Erythroblast (primary cell): ENCODE measurements at regions not wholly inside any gene's neighbourhood (a gene's known extent, or its start where the extent isn't known, plus 50 kb on each side); places are given as distances from the start of the nearest gene placed in this dataset.

ENCODE experiments used
- DNase-seq, 2 experiments: peaks; one replicate each; lab custom pipeline; 2025; lab: John Stamatoyannopoulos, UW
- GATA1 ChIP-seq: IDR thresholded peaks from 2 replicates; pipeline ENCODE4 v1.6.1; 2011; ENCODE audit warnings: low read depth, mild to moderate bottlenecking, control low read depth, low read length, moderate library complexity
- POLR2A ChIP-seq: IDR thresholded peaks from 2 replicates; pipeline ENCODE4 v1.6.1; 2011; ENCODE audit warnings: mild to moderate bottlenecking, low read length

GRCh38 chr18:38312532-38312931 is 746.9 kb upstream of the CELF4 start:
- TF ChIP-seq POLR2A (no peak), GATA1 (no peak)

DNA sequence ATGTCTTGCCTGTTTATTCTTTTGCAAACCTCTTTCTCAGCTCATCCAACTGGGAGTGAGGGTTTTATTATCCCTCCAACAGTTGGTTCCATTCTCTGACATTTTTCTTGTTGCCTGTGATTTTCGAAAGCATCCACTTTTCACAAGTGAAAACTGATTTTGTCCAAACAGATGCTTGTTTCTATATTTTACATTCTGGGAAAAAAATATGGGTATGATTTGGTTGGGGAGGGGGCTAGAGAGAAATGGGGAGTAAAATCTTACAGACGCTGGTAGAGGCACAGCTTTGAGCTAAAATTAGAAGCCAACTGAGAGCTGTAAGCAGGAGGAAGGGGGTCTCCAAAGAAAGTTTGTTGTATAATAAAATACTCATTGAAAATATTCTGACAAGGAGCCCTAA is 745.3 kb upstream of the CELF4 start:
- no peak for DNase-seq
- TF ChIP-seq POLR2A = no peak
- TF ChIP-seq GATA1 = no peak

More at GRCh38 chr18:38312532-38312931, 746.9 kb upstream of the CELF4 start:
- DNase-seq = no peak

DNA sequence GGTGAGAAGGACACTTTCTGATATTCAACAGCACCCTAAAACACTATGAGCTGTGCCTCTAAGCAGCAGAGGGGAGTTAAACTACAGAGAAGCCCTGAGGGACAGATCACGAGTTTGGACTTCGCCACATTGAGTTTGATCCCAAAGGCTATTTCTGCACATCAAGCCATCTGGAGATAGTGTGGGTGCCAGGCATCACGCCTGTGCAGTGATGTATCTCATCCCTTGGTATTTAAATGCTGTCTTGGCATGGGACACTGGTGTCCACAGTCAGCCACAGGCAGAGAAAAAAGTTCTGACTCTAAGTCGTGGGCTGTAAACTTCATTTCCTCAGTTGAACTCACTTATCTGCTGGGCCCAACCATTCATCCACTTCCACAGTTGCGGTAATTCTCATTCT is 742.3 kb upstream of the CELF4 start:
- TF ChIP-seq GATA1 (no peak), POLR2A (no peak)
- no peak for DNase-seq

DNA sequence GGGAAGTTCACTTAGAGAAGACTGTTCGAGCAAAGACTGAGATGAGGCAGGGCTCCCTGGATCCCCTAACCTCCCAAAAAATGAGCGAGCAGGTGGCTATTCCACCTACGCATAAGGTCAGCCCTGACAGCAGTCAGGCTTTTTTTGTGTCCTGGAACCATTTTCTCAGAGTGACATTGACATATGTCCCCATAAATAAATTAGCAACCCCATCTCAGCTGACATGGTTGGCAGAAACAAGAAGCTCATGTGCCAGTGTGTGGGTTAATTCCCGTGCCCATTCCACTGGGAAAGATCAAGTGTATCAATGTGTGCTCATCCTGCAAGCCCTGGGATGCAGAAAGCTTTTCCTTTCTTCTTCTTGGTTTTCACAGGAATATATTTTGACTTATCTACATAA is 740.4 kb upstream of the CELF4 start:
- TF ChIP-seq GATA1 = no peak
- no peak for TF ChIP-seq POLR2A

GRCh38 chr18:38301621-38302020 is 736.0 kb upstream of the CELF4 start:
- no peak for DNase-seq
- no peak for TF ChIP-seq GATA1
- TF ChIP-seq POLR2A = no peak

More for the DNA sequence above, 740.4 kb upstream of the CELF4 start:
- no peak for DNase-seq

DNA sequence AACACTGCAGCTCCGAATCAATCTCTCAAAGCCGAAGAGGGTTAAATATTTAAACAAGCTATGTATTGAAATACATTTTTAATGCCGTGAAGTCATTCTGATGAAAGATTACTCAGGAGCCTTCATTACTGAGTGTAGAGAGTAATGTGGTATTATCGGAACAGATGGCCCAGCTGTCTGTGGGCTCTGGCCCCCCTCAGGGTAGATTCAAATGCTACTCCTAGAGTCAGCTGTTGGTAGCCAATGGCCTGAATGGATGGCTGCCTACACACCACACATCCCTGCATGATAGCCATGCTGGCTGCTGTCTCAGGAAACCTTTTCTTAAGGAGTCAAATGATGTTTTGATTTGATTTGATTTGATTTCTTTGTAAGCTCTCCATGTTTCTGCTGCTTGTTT is 732.3 kb upstream of the CELF4 start:
- DNase-seq = no peak
- TF ChIP-seq GATA1 = no peak

- TF ChIP-seq GATA1 (no peak), POLR2A (no peak)
- no peak for DNase-seq
Observed at GRCh38 chr18:38290229-38290628, 724.6 kb upstream of the CELF4 start.

GRCh38 chr18:38284972-38285371 is 719.4 kb upstream of the CELF4 start:
- TF ChIP-seq GATA1 = no peak
- TF ChIP-seq POLR2A = no peak

DNA sequence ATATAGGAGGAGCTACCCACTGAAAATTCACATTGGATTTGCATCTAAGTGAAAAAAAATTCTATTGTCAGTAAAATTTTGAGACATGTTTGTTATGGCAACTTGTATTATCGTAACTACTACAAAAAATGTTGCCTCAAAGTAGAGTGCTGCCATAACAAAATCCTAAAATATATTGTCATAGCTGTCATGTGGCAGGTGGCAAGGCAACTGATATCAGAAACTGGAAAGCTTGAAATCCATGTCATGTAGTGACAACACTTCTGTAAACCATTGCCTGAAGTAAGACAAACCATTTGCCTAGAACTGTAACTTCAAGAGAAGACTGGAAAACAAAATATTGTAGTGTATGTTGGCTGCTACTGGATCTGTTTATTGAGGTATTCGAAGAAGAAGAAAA is 697.5 kb upstream of the CELF4 start:
- TF ChIP-seq GATA1 = no peak
- no peak for TF ChIP-seq POLR2A
- DNase-seq = no peak

More at GRCh38 chr18:38284972-38285371, 719.4 kb upstream of the CELF4 start:
- DNase-seq = no peak

- TF ChIP-seq POLR2A = no peak
- no peak for TF ChIP-seq GATA1
- DNase-seq = no peak
Observed at GRCh38 chr18:38262661-38263060, 697.1 kb upstream of the CELF4 start.

DNA sequence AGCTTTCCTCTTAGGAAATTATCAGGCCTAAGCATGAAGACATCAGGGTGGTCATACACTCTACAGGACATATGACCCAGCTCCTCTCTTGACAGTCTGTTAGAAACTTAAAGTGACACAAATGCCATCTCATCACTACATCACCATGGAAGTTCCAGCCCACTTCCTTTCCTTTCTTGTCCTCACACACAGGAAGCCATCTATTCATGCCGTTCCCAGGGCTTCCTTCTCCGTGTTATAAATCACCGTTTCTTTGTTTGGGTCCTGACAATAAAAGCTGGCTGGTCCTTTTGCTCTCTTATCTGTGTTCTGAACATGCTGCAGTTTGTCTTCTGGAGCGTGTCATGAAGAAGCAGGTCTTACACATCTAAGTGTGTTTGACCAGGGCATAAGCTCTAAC is 692.1 kb upstream of the CELF4 start:
- no peak for TF ChIP-seq GATA1
- no peak for DNase-seq

- no peak for DNase-seq
- TF ChIP-seq POLR2A = no peak
- no peak for TF ChIP-seq GATA1
Observed at GRCh38 chr18:38256366-38256765, 690.8 kb upstream of the CELF4 start.

- DNase-seq = no peak
- TF ChIP-seq GATA1 = no peak
Observed at GRCh38 chr18:38250971-38251370, 685.4 kb upstream of the CELF4 start.

GRCh38 chr18:38244480-38244879 is 678.9 kb upstream of the CELF4 start:
- no peak for TF ChIP-seq GATA1
- no peak for TF ChIP-seq POLR2A
- DNase-seq = no peak

- TF ChIP-seq GATA1 (no peak), POLR2A (no peak)
- DNase-seq = no peak
Observed at GRCh38 chr18:38243291-38243690, 677.7 kb upstream of the CELF4 start.

GRCh38 chr18:38241736-38242135 is 676.1 kb upstream of the CELF4 start:
- TF ChIP-seq POLR2A (no peak), GATA1 (no peak)
- no peak for DNase-seq

DNA sequence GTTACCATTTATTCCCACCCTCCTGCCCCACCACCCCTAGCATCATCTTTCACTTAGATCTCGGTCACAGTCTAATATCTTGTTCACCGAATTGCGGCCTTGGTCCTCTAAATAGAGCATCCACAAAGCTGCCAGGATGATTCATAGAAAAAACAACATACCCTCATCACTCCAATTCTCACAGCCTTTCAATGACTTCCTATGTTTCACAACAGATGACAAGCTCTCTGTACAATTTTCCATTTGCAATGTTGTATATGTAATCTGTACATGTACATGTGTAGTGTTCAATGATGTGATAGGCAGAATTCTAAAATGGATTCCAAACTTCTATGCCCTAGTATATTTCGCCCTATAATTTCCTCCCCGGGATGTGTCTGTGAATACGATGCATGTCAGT is 675.6 kb upstream of the CELF4 start:
- no peak for DNase-seq

More for the DNA sequence above, 675.6 kb upstream of the CELF4 start:
- TF ChIP-seq POLR2A = no peak
